HG03139 (cell line): ENCODE measurements at regions not wholly inside any gene's neighbourhood (a gene's known extent, or its start where the extent isn't known, plus 50 kb on each side); places are given as distances from the start of the nearest gene placed in this dataset.
"Not testable (repeated sequence)": the region's sequence is repeated elsewhere in the genome, so short reads cannot be mapped to it uniquely, and the experiment has no call there.

Experiments used
- ATAC-seq: cut with Tn5 transposase; IDR thresholded peaks from one replicate; pipeline ENCODE4 v1.9.1; 2021; ENCODE audit not compliant: unreplicated experiment

GRCh38 chr6:164057876-164058275 is 643.4 kb downstream of the QKI start:
- no peak for ATAC-seq

GRCh38 chr6:164051427-164051826 is 636.9 kb downstream of the QKI start:
- no peak for ATAC-seq

DNA sequence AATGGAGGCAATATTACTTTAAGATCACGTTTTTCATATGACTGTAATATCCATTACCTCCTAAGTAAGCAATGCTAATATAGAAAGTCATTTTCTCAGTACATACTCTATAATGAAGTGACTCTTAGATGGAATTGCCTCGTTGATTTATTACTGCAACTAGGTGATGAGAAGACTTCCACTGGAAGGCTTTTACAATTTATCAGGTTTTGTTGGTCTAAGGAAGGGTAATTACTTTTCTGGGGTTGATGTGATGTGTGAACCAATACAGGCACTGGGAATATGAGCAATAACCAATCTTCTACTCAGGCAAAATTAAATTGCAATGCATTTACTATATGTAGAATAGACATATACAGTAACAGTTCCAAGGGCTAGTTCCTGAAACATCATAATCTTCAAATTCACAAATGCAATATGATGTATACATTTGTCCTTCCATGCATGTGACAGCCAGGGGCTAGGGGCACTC is 635.0 kb downstream of the QKI start:
- ATAC-seq, result no peak

- no peak for ATAC-seq
Observed at GRCh38 chr6:164048840-164049516, 634.5 kb downstream of the QKI start.

GRCh38 chr6:164045082-164045481 is 630.6 kb downstream of the QKI start:
- ATAC-seq, result no peak

DNA sequence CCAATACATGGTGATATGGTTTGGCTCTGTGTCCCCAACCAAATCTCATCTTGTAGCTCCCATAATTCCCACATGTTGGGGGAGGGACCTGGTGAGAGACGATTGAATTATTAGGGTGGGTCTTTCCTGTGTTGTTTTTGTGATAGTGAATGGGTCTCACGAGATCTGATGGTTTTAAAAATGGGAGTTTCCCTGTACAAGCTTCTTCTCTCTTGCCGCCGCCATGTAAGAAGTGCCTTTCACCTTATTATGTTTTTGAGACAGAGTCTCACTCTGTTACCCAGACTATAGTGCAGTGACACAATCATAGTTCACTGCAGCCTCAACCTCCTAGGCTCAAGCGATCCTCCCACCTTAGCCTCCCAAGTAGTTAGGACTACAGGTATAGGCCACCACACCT is 629.1 kb downstream of the QKI start:
- not testable (repeated sequence) for ATAC-seq

GRCh38 chr6:164042212-164042611 is 627.7 kb downstream of the QKI start:
- no peak for ATAC-seq

DNA sequence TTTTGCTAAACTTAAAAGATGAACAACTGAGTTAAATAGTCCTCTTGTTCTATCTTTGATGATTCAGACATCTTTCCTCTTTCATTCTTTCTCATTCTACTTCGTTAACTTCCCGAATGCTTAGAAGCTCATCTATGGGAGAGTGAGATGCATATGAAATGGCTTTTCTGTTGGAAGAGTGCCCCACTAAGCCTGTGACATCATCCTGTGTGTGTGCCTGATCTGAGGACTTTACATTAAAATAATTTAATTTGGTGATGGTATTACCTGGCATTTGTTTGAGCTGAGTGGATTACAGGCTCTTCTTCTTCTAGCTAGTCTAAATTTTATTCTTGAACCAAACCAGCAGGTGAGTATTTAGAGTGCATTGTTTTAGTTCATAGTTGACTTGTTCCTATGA is 626.5 kb downstream of the QKI start:
- no peak for ATAC-seq

DNA sequence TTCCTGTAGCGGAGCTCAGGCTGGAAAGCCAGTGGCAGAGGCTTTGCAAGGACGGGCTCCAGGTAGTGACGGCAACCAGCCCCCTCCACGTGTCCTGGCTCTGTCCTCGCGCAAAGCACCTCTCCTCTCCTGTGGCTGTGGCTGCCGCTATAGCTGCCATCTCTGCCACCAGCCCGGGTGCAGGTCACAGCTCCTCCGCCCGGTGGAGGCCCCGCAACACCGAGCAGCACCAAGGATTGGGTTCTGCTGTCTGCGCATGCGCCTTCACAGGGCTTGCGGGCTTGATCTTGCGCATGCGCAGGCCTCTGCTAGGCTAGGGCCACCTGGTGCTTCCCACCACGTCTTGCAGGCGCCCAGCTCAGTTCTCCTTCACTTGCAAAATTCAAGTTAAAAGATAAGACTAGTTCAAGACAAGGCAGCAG is 625.4 kb downstream of the QKI start:
- no peak for ATAC-seq

- ATAC-seq, result no peak
Observed at GRCh38 chr6:164037171-164037870, 622.8 kb downstream of the QKI start.

GRCh38 chr6:164035900-164036485 is 621.5 kb downstream of the QKI start:
- no peak for ATAC-seq

- no peak for ATAC-seq
Observed at GRCh38 chr6:164034602-164035140, 620.2 kb downstream of the QKI start.

DNA sequence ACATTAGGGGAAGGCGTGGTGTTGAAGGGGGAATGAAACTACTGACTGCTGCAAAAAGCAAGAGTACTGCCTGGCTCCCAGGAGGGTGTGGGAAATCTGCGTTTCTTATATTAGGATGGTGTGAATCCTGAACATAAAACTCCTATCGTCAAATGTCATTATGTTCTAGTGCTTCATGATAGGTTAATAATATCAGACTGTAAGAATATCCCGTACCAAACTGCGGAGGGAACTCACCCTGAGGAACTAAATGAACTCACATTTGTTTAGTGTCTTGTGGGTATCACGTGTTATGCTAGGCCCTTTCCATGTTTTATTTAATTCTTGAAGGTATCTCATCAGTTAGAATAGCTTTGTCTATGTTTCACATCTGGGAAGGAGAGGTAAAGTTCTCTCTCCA is 610.7 kb downstream of the QKI start:
- no peak for ATAC-seq

DNA sequence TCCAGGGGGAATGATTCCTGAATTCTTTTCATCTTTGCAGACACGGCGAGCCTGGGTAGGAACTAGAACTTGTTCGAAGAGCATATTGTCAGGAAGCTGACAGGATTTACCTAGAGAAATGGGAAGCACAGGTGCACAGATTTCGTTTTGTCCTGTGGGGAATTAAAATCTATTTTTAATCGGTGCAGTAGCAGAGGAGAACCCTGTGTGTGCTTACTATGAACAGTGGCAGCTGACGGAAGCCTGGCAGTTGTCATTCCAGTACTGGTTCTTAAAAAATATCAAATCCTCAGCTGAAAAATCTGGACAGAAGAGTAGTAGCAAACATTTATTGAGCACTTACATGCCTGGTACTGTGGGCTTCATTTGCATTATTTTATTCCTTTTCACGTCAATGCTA is 609.0 kb downstream of the QKI start:
- no peak for ATAC-seq

- no peak for ATAC-seq
Observed at GRCh38 chr6:164022632-164023031, 608.1 kb downstream of the QKI start.

GRCh38 chr6:164021589-164022250 is 607.2 kb downstream of the QKI start:
- ATAC-seq, result no peak

DNA sequence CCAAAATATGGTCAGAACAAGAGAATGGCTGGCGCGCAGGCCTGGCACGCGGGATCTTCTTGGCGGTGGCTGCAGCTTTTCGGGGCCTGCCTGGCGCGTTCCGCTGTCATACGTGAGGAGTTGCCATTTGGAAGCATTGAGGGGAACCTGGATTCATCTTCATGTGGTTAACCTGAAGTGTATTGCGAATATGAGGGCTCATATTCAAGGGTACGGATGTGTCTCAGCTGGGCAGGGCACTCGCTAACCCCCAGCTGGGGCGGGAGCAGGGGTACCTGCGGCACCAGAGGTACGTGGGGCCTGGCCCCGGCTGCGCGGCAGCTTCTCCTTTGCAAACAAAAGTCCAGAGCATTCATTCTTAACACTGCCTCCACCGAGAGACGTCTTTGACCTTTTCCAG is 605.6 kb downstream of the QKI start:
- no peak for ATAC-seq

DNA sequence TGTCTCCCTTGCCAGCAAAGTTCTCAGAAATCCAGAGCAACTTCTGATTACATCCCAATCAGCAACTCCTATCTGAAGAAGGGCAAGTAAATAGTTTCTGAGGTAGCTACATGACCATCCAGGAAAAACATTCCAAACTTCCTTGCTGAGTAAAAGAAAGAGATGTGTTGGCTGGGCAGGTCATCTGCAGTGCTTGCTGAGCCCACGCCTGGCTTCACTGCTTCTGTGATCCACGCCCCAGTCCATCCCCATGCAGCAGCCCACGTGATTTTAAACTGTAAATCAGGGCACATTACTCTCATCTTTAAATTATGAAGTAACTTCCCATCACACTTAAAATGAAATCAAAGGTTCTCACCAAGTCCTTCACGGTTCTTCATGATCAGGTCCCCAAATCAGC is 603.6 kb downstream of the QKI start:
- ATAC-seq, result no peak

DNA sequence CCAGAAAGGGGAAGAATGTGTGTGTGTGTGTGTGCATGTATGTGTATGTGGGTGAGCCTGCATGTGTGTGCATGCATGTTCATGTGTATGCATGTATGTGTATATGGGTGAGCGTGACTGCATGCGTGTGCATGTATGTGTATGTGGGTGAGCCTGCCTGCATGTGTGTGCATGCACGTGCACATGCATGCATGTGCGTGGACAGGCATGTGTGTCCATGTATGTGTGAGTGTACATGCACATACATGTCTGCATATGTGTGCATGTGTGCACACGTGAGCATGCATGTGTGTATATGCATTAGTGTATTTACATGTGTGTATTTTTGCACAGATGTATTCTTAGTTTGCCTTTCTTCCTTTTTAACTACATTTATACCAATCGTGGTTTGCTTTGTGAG is 601.5 kb downstream of the QKI start:
- ATAC-seq, result no peak

DNA sequence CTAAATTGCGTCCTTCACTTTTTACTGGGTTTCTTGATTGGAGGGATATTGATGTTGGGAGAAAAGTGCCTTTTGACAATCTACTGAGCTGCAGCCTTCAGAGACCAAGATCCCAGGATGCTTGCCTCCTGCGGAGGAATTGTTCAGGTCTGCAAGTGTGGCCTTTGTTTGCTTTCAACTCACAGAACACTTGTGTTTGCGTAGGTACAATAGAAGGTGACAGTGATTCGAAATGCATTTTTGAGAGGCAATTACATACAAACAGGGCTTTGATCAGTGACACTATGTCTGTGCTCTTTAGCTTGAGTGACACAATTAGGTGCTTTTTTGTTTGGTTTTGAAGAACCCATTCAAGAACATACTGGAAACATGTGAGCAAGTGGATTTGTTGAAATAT is 600.6 kb downstream of the QKI start:
- ATAC-seq, result no peak

GRCh38 chr6:164014346-164015087 is 600.0 kb downstream of the QKI start:
- no peak for ATAC-seq
